Astrocyte (in vitro differentiated cells and primary cell): ENCODE measurements at regions not wholly inside any gene's neighbourhood (a gene's known extent, or its start where the extent isn't known, plus 50 kb on each side); places are given as distances from the start of the nearest gene placed in this dataset.

ENCODE experiments used
- DNase-seq: peaks from one replicate; pipeline ENCODE4 v3.0.0-alpha.2; 2010; ENCODE audit warnings: low read depth
- FAIRE-seq: peaks from 2 replicates; lab custom pipeline; 2011; peaks lifted over from hg19 to GRCh38; lab: Jason Lieb, UNC
- H2AFZ ChIP-seq: 2 replicates; pipeline ENCODE4 v1.6.0; 2012; ENCODE audit warnings: low read depth, low read length, inconsistent platforms
- H3K27ac ChIP-seq: 2 replicates; pipeline ENCODE4 v1.5.1; 2011; ENCODE audit warnings: low read depth, low read length, inconsistent platforms
- H3K27me3 ChIP-seq: 2 replicates; pipeline ENCODE4 v1.6.0; 2011; ENCODE audit warnings: low read length, inconsistent platforms; ENCODE audit not compliant: insufficient read depth
- H3K36me3 ChIP-seq: 2 replicates; pipeline ENCODE4 v1.5.1; 2011; ENCODE audit warnings: low read length, inconsistent platforms; ENCODE audit not compliant: insufficient read depth
- H3K4me1 ChIP-seq: 2 replicates; pipeline ENCODE4 v1.5.1; 2011; ENCODE audit warnings: low read length, inconsistent platforms; ENCODE audit not compliant: insufficient read depth
- H3K4me2 ChIP-seq: 2 replicates; pipeline ENCODE4 v1.6.0; 2012; ENCODE audit warnings: low read length, inconsistent platforms
- H3K4me3 ChIP-seq: 2 replicates; pipeline ENCODE4 v1.5.1; 2011; ENCODE audit warnings: low read depth, mild to moderate bottlenecking, low read length, inconsistent platforms; ENCODE audit not compliant: insufficient read depth
- H3K79me2 ChIP-seq: 2 replicates; pipeline ENCODE4 v1.6.0; 2012; ENCODE audit warnings: mild to moderate bottlenecking, low read length, inconsistent platforms; ENCODE audit not compliant: insufficient read depth
- H3K9ac ChIP-seq: 2 replicates; pipeline ENCODE4 v1.6.0; 2012; ENCODE audit warnings: mild to moderate bottlenecking, low read length, inconsistent platforms
- H3K9me3 ChIP-seq: 2 replicates; pipeline ENCODE4 v1.5.1; 2012; ENCODE audit warnings: low read depth, mild to moderate bottlenecking, low read length, inconsistent platforms; ENCODE audit not compliant: insufficient read depth
- H4K20me1 ChIP-seq: 2 replicates; pipeline ENCODE4 v1.6.0; 2012; ENCODE audit warnings: low read length, inconsistent platforms; ENCODE audit not compliant: insufficient read depth
- H3K27ac Mint-ChIP-seq: one replicate; pipeline ENCODE4 v1.8.0; 2021; ENCODE audit warnings: mild to moderate bottlenecking, mixed read lengths; ENCODE audit not compliant: unreplicated experiment
- H3K27me3 Mint-ChIP-seq: one replicate; pipeline ENCODE4 v1.8.0; 2021; ENCODE audit warnings: low read depth, mixed read lengths; ENCODE audit not compliant: unreplicated experiment
- H3K36me3 Mint-ChIP-seq: one replicate; pipeline ENCODE4 v1.8.0; 2021; ENCODE audit warnings: low read depth, mixed read lengths; ENCODE audit not compliant: unreplicated experiment
- H3K4me1 Mint-ChIP-seq: one replicate; pipeline ENCODE4 v1.8.0; 2021; ENCODE audit warnings: low read depth, mixed read lengths; ENCODE audit not compliant: unreplicated experiment
- H3K4me3 Mint-ChIP-seq: one replicate; pipeline ENCODE4 v1.8.0; 2021; ENCODE audit warnings: mild to moderate bottlenecking, moderate library complexity, mixed read lengths; ENCODE audit not compliant: unreplicated experiment
- H3K9me3 Mint-ChIP-seq: one replicate; pipeline ENCODE4 v1.8.0; 2021; ENCODE audit warnings: mild to moderate bottlenecking, mixed read lengths; ENCODE audit not compliant: unreplicated experiment
- EZH2 ChIP-seq: IDR thresholded peaks from 2 replicates; pipeline ENCODE4 v1.6.1; 2012; ENCODE audit warnings: mild to moderate bottlenecking, low read length, inconsistent platforms; ENCODE audit not compliant: insufficient read depth
- TF ChIP-seq, protein P1 (sequence below): IDR thresholded peaks from 2 replicates; pipeline ENCODE4 v1.5.1; 2011; ENCODE audit warnings: low read depth, mild to moderate bottlenecking, inconsistent platforms, low read length, moderate library complexity; ENCODE audit not compliant: insufficient read depth

DNA sequence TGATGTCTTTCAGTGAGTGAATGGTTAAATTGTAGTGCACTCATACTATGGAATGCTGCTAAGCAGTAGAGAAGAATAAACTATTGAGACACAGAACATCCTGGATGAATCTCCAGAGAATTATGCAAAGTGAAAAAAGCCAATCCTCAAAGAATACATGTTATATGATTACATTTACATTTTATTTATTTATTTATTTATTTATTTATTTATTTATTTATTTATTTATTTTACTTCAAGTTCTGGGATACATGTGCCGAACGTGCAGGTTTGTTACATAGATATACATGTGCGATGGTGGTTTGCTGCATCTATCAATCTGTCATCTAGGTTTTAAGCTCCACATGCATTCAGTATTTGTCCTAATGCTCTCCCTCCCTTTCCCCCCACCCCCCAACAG lies 175.8 kb upstream of the VGLL2 start:
- no peak for FAIRE-seq
- Histone ChIP-seq H3K4me3 (no peak overlapping the region), H3K27me3 (no peaks in the 10 kb centered on the region), H3K4me1 (no peaks in the 10 kb centered on the region), H4K20me1 (no peaks in the 10 kb centered on the region), H3K4me2 (no peak overlapping the region), H3K27ac (no peak overlapping the region), H3K9ac (no peak overlapping the region), H3K79me2 (no peaks in the 10 kb centered on the region), H2AFZ (no peak overlapping the region), H3K9me3 (no peaks in the 10 kb centered on the region), H3K36me3 (no peaks in the 10 kb centered on the region)
- Mint-ChIP-seq H3K4me3 (no peak overlapping the region), H3K36me3 (no peaks in the 10 kb centered on the region), H3K9me3 (no peaks in the 10 kb centered on the region), H3K27ac (no peak overlapping the region), H3K27me3 (no peaks in the 10 kb centered on the region), H3K4me1 (no peaks in the 10 kb centered on the region)
- no peak for DNase-seq
- TF ChIP-seq, protein P1, sequence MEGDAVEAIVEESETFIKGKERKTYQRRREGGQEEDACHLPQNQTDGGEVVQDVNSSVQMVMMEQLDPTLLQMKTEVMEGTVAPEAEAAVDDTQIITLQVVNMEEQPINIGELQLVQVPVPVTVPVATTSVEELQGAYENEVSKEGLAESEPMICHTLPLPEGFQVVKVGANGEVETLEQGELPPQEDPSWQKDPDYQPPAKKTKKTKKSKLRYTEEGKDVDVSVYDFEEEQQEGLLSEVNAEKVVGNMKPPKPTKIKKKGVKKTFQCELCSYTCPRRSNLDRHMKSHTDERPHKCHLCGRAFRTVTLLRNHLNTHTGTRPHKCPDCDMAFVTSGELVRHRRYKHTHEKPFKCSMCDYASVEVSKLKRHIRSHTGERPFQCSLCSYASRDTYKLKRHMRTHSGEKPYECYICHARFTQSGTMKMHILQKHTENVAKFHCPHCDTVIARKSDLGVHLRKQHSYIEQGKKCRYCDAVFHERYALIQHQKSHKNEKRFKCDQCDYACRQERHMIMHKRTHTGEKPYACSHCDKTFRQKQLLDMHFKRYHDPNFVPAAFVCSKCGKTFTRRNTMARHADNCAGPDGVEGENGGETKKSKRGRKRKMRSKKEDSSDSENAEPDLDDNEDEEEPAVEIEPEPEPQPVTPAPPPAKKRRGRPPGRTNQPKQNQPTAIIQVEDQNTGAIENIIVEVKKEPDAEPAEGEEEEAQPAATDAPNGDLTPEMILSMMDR, result no peak
- no peak for TF ChIP-seq EZH2

DNA sequence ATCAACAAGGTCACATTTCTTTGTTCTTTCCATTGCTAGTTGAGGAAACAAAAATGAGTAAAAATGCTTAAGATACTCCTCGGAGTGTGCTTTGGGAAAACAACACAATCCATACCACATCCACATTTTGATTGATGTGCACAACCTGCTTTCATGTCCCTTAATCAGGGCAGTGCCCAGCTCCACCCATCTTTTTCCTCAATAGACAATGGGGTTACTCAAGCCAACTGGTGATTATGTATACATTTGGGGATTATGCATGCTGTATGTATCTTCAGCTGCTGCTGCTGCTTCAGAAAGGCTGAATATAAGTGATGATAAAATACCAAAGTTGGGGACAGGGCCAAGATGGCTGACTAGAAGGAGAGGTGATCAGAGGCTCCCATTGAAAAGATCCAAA lies 155.2 kb upstream of the VGLL2 start:
- Mint-ChIP-seq H3K27me3 (no peaks in the 10 kb centered on the region), H3K27ac (no peak overlapping the region), H3K9me3 (peaks cover 5% of the 10 kb centered on the region), H3K4me3 (no peak overlapping the region), H3K4me1 (no peaks in the 10 kb centered on the region), H3K36me3 (no peaks in the 10 kb centered on the region)
- no peak overlapping the region for H2AFZ ChIP-seq
- no peak overlapping the region for H3K4me3 ChIP-seq
- no peaks in the 10 kb centered on the region for H3K79me2 ChIP-seq
- H3K4me2 ChIP-seq, result no peak overlapping the region
- no peaks in the 10 kb centered on the region for H4K20me1 ChIP-seq
- no peak overlapping the region for H3K27ac ChIP-seq
- no peak overlapping the region for H3K9ac ChIP-seq
- TF ChIP-seq EZH2, result no peak
- TF ChIP-seq, protein P1, result no peak
- H3K27me3 ChIP-seq, result no peaks in the 10 kb centered on the region
- no peaks in the 10 kb centered on the region for H3K36me3 ChIP-seq
- DNase-seq (no peak), FAIRE-seq (no peak)
- peaks cover 6% of the 10 kb centered on the region for H3K9me3 ChIP-seq
- no peaks in the 10 kb centered on the region for H3K4me1 ChIP-seq

DNA sequence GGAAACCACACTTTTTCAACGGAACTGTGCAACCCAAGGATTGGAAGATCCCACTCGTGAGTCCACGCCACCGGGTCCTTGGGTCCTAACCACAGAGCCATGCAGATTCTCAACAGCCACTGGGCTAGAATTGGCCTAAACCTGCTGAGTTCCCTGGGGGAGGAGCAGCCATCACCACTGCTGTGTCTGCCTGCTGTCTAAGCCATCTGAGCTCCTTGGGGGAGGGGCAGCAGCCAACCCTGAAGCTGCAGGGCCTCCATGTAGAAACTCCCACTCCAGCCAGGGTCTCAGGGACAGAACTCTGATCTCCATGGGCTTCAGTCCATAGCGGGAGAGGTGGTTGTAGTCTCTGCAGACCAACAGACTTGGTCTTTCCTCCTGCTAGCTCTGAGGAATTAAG lies 154.6 kb upstream of the VGLL2 start:
- H3K4me1 Mint-ChIP-seq, result no peaks in the 10 kb centered on the region
- TF ChIP-seq, protein P1, result no peak
- no peak for TF ChIP-seq EZH2
- H3K27me3 Mint-ChIP-seq, result no peaks in the 10 kb centered on the region
- Histone ChIP-seq H3K4me3 (no peak overlapping the region), H3K9me3 (peaks cover 6% of the 10 kb centered on the region), H4K20me1 (no peaks in the 10 kb centered on the region), H3K4me1 (no peaks in the 10 kb centered on the region), H3K9ac (no peak overlapping the region), H2AFZ (no peak overlapping the region), H3K4me2 (no peak overlapping the region), H3K36me3 (no peaks in the 10 kb centered on the region), H3K27ac (no peak overlapping the region), H3K79me2 (no peaks in the 10 kb centered on the region), H3K27me3 (no peaks in the 10 kb centered on the region)
- no peak overlapping the region for H3K27ac Mint-ChIP-seq
- FAIRE-seq, result no peak
- H3K9me3 Mint-ChIP-seq, result peaks cover 8% of the 10 kb centered on the region
- H3K36me3 Mint-ChIP-seq, result no peaks in the 10 kb centered on the region
- DNase-seq, result no peak
- no peak overlapping the region for H3K4me3 Mint-ChIP-seq
